Stimulated activated CD8-positive, alpha-beta memory T cell treated with anti-CD3 and anti-CD28 coated beads, Interleukin-15, amount 100 ng/mL, for 24 hours (primary cell): ENCODE measurements at regions not wholly inside any gene's neighbourhood (a gene's known extent, or its start where the extent isn't known, plus 50 kb on each side); places are given as distances from the start of the nearest gene placed in this dataset.

Experiments
- DNase-seq: peaks from one replicate; pipeline ENCODE4 v3.0.0-alpha.2; 2020; ENCODE audit warnings: low read depth

DNA sequence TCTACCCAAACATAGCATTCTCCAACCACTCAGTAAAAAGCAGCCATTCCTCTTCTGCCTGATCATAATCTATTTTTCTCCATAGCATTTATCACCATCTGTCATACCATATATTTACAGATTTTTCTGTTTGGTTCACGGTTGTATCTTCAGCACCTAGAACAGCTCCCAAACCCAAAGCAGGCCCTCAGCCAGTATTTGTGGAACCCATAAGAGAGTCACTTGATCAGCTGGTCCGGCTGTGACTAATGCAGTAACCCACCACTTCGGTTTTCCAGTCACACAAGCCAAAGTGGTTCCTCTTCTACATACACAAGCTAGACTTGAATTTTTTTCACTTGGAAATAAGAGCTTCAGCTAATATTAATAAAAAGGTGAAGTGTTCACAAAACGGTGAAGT is 511.6 kb upstream of the CELF4 start:
- DNase-seq = no peak

DNA sequence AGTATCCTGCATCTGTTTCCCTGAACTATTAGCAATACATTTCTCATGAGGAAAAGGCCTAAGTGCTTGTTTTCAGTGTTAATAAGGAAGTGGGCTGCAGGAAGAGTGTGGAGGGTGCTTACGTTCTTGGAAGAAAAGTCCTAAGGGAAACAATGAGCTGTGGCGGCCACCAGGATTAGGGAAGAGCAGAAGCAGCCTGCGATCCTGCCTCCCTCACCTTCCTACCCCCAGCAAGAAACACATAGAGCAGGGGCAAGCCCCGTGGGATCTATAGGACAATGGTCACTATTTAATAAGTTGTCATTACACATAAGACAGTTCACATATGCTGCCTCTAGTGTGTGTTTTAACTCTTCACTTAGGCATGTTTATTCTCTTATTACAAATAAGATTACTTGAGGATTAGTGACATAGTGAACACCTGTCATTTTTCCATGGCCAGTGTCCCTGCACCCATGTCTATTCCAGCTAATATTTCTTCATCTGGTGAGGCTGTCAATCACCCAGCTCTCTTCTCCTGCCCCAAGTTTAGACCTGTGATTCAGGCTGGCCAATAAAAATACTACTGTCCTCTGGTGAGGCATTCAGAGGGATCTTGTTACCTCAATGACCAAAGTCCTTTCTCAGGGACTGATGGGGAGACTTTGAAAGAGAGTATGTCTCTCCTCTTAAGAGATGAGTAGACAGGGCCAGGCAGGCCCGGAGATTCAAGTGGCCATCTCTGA is 510.9 kb upstream of the CELF4 start:
- no peak for DNase-seq

DNA sequence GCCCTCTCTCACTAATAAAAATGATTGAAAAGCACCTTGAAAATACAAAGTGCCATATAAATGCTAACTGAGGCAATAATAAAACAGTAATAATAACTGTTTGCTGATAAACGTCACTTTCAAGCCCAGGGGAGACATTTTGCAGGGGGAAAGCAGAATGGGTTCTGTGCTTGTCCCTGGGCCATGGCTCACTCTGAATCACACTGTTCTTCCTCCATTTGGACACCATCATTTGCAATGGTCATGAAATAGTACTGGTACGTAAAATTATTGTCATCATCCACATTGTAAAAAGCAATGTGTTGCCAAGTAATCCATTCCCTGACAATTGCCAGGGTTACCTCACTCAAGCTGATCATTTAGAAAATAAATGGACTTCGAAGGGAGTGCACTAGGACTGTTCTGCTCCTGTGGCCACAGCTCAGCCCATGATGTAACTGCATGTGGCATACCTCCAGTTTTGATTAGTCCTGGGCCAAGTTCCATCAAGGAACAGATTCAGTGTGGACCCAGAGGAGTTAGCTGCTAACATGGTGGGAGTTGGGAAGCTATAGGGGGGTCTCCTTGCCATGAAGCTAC is 508.8 kb upstream of the CELF4 start:
- no peak for DNase-seq

DNA sequence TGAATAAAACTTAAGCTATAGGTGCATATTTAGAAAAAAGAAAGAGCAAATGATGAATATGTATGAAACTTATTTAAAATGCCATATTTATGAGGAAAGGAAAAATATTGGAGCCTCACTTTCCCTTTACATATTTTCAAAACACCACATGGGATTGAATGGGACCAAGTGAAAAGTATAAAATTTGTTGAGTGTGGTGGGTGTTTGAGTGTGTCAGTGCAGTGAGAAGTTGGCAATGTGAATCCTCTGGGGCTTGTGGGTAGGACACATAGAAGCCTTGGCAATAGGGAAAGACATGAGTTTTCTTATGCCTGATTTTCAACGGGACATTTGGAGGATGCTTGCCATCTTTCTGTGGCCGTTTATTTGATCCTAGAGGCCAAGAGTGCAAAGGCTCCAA is 502.2 kb upstream of the CELF4 start:
- DNase-seq = no peak

DNA sequence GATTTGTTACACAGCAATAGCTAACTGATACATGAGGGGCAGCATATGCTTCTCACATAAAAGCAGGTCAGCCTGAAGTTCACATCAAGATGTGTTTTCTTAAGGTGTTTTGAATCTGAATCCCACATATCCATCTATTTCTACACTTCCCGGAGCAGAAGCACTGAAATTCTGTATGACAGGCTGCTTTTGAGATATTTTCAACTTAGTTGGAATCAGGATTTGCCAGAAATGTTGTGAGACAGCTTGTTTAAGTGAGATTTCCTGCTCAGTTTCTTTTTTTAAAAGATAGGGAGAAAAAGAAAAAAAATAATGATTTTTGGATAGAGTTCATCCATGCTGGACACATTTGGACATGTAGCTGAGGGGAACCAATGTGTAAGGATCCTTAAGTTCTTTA is 501.5 kb upstream of the CELF4 start:
- DNase-seq = no peak

DNA sequence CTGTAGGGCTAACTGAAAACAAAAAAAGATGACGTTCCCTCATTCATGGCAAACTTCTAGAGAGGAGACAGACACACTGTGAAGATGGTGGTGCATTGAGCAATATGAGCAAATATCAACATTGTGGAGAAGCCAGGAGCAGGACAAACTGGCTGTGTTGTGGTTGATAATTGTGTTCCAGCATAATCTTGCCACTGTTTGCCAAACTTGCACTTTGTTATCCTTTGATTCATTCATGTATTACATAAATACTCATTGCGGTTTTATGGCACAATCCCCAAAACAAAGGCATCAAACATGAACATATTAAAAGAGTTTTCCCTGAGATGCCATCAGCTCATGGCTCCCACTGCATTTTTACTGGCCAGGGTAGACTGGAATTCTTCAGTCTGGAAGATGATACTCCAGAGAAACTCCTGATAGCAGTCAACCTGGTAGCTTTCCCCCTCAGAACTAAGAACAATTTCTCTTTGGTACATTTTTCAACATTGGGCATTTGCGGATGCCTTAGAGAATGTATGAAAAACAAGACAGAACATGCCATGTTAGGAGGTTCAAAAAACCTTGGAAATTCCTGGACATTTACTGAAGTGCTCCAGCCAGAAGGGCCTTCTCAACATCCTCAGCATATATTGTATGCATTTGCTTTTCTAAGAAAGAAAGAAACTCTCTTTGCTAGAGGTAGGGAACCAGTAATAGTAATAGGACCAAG is 487.4 kb upstream of the CELF4 start:
- DNase-seq = no peak

DNA sequence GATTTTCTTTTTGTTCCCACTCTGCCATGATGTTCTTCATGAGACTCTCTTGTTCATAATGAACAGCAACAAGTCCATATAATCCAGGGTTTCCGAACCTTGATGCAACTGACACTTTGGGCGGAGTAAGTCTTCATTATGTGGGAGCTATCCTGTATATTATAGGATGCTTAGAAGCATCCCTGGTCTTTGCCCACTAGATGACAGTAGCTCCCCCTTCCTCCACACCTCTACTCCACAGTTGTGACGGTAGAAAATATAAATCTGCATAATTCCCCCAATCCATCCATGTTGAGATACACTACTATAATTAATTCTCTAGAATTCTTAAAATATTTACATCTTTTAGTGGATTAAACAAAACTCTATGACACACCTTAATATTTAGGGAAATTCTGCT is 482.2 kb upstream of the CELF4 start:
- DNase-seq = no peak

DNA sequence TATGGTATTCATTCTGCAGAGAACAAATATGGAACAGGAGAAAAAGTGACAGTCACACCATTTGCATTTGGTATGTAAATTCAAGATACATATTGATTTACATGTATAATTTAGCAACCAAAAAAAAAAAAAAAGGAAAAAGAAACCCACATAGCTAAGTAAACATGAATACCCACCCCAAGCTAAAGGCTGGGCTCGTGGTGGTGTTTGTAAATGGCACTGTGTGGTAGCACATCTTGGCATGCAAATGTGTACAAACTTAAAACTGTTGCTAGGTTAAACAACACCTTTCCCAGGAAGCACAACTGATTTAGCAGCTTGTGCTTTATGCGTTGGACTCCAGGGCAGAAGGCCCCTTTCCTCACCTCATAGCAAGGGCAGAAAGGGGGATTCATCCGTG is 481.1 kb upstream of the CELF4 start:
- DNase-seq = no peak

DNA sequence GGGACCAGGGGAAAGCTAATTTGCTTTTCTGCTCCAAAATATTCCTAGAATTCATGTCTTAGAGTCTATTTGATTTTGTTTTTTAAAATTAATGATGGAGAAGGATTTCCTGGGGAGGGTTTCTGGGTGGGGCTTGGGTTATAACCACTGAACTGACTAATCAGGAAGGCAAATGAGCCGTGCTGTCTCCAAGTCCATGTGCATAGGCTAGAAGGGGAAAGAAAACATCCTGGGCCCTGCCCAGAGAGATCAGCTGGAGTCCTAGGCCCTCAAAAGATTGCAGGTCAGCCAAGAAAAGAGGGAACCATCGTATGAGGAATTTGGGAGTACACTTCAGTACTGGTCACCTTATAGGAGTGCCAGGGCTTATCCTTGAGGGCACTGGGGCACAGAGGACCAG is 480.2 kb upstream of the CELF4 start:
- no peak for DNase-seq

DNA sequence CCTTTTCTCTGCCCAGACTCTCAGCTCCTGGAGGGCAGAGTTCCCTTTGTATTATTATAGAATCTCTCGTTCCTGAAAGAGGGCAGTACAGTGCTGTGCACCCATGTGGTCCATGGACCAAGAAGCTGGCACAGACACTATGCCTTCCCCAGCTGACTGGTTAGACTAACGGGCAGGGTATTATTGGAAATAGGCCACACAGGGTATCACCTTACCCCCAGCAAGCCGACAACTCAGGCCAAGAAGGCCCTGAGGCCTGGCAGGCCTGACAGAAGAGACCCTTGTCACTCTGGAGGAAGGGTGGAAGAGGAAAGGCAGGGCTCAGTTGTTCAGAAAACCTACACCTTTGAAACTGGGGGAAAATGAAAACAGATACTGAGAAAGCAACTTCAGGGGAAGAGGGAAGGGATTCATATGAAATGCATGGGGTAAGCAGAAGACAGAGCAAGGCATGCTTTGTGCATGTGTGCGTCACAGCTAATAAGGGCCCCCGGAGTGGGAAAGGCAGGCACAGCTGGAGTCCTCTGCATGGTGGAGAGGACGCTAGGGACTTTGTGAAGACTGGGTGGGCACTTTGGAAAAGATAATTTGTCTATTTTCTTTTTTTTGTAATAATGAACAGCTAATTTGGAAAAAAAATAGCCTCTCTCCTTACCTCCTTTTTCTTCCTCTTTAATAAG is 476.8 kb upstream of the CELF4 start:
- DNase-seq = no peak

DNA sequence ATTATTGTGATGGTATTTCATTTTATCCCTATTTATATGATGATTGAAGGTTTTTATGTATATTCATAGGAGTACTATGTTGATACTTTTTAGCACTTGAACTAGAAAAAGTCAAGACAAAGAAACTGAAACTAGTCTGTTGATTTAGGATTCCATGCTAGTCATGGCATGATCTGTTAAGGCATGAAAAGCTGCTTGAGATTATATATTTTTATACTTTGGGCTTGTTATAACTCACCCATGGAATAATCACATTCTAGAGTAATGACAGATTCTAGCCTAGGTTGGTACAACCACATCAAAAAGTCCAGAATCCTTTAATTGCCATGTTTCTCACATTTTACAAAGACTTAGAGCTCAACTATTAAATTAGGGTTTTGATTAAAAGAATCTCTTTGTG is 472.6 kb upstream of the CELF4 start:
- DNase-seq = no peak

DNA sequence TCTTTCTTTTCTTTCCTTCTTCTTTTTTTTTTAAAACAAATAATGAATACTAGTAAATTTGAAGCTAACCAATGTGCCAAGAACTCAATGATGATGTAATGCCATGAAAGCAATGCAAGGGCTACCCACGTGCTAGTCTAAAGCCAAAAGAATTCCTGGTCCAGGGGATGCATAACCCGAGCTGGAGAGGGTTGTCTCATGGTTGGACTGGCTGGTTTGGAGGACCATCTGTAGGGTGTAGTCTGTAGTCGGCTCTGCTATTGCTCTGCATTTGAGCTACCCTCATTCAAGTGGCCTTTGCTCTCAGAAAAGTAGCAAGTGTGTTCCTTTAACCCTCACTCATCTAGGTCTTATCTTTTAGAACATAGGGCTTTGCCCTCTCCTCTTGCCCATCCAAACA is 469.6 kb upstream of the CELF4 start:
- no peak for DNase-seq

DNA sequence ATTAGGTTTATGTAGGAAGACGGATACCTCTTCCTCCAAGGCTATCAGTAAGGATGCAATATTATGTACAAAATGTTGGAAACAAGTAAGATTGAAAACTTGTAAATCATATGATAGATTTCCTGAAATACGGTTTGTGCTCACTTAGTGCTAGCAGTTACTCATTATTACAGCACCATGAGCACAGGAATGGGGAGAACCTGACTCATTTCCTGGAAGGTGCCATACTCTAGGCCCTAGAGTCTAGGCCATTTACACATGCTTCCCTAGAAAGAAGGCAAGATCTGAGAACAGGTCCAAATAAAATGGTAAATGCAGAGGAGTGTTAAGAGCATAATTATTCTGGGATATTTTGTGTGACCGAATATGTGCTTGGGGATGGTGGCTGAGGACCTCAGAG is 467.7 kb upstream of the CELF4 start:
- DNase-seq = no peak

DNA sequence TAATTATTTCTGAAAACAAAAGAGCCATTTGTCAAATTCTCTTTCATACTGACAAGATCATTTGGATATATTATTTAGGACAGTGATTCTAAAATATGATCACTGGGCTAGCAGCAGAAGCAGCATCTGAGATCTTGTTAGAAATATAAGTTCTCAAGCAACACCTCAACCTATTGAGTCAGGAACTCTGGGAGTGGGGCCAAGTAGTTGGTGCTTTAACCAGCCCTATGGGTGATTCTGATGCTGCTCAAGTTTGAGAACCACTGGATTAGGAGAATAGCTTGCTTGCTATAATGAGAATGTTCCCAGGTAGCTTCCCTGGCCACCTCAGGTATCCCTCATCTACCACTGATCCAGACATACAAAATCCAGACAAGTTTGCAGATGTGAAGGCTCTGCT is 466.9 kb upstream of the CELF4 start:
- no peak for DNase-seq

DNA sequence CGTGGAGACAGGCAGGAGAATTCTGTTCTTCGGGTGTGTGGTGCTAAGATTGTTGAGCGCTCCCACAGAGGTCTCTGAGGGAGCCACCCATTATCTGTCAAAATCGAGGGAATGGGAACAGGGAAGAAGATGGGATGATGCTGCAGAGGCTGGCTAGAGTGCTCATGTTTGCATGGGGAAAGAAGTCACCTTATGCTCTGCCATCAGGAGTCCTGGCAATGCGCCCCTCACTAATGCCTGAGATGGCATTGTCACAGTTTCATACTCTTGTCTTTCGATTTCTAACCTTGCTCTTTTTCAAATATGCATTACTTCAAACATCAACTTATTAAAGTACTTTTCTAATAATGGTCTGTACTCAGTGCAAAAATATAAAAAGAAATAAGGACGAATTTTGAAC is 463.3 kb upstream of the CELF4 start:
- no peak for DNase-seq

DNA sequence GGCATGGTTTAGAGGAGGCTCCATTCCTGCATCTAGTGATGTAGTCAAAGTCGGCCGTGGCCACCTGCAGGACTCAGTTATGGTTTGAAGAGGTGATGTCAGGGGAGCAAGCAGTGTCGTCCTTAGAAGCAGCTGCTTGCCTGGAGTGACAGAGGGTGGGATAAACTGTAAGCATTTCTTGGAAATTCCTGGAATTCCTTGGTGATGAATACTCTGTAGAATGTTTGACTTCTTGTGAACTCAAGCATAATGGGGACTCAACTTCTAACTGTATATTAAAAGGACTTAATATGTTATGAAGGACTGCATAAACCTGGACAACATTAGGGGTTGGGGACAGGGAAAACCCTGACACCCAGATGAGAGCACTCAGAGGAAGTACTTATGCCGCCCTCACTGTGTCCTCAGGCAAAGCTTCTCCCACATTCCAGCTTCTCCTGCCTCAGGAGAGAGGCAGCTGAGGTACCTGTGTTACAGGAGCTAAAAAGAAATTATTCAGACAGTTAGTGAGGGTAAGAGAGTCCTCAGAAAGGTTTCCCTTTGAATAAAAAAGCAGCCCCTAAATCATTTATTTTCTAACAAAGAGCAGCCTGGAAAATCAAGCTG is 459.9 kb upstream of the CELF4 start:
- DNase-seq = no peak

DNA sequence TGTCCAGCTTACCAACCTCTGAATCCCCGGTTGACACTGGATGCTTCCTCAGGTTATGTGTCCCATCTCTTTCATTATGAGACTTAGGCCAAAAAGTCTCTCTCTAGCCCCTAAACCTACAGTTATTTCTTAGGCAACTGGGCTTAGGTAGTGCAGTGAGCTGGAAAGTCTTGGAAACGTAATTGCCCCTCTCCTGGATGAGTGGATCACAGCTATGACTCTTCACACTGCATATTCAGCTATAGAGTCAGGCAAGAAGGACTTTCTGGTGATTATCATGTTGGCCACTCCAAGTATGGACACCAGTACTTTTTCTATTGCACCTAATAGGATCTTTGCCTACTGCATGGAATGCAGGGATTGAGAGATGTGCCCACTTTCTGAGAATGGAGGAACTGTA is 458.3 kb upstream of the CELF4 start:
- DNase-seq = no peak

DNA sequence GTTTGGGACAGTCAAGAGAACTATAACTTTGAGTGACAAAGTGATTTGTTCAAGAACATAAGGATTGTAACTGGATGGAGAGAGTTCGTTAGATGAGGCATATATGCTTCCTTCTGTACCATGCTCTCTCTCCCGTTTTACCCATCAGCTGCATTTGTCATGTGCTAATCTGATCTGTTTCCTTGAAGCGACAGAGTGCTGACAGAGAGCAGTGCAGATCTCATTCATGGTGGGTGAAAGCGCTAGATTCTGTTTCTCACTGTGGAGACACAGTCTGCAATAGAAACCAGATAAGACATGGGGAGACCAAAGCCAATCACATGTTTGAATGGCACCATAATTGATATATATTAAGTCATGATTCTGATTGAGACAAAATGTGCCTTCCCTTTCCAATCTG is 456.6 kb upstream of the CELF4 start:
- no peak for DNase-seq

DNA sequence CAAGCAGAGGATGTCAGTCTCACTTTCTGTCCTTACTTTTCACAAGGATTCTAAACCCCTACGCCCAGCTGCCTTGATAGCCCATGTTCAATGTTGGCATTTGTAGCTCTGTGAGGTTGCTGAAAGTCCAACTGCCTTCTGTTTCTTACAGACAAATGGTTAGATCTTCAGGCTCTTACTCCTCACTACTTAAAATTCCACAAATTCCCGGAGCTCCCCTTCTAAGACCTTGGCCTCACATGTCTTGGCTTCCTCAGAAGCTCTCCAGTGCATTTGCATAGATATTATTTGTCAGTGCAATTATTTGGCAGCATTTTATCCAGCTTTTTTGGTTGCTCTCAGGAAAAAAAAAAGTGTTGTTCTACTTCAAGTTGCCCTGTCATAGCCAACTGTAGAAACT is 453.7 kb upstream of the CELF4 start:
- no peak for DNase-seq

DNA sequence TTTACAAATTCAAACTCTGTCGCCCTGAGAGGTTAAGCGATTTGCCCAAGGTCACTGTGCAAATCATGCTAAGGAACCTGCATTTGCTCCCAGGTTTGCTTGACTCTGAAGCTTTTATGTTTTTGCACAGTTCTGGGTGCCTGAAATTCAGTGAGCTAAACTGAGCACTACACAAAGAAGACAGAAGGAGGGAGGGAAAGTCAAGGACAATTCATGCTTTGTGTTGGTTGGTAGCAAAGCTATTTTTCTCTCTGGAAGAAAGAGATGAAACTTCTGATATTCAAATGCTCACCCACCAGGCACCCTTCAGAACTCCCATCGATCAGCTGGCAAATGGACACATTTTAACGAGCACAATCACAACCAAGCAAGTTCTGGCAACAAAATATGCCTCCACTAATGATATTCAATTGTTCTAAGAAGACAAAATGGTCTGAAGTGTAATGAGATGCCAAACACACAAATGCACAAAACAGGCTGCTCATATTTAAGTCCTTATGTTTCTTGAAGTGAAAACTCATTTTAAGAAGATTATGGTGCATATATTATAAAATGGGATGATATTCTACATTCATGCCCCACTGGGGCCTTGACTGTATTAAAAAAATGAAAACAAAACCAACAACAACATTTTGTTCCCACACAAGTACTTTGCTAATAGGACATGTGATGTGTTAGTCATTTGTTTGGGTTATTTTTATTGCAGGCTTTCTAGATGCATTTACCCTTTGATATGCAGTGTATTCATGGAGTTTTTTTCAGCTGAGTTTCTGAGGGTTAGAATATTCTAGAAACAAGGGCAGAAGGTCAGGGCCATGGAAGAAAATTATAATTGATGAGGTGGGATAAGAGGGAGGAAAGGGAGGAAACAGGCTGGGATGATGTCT is 445.6 kb upstream of the CELF4 start:
- no peak for DNase-seq

DNA sequence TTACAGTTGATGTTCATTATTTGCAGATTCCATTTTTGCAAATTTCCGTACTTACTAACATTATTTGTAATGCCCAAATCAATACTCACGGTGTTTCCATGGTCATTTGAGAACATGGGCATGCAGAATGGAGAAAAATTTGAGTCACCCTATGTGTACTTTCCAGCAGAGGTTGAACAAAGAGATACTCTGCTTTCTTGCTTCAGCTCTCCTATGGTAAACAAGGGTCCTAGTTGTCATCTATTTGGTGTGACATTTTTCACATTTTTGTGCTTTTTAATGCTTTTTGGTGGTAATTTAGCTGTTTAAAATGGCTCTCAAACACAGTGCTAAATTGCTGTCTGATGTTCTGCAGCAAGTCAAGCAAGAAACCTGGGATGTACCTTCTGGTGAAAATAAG is 444.4 kb upstream of the CELF4 start:
- DNase-seq = no peak

DNA sequence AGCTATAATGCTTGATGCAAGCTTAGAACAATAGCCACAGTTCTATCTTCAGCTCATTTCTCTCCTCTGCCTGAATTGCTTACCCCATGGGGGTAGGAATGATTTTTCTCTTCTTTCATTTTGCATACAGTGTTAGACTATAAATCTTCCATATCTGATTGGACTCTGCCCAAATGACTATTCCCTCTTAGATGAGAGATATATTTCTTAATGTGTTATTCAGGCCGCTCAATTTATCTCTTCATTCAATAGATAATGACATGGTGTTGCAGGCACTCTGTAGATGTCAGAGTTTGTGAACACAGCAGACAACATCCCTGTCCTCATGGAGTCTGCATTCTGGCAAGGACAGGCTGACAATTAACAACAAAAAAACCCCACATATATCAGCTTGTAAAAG is 443.7 kb upstream of the CELF4 start:
- no peak for DNase-seq
